ENCODE measurements at regions not wholly inside any gene's neighbourhood (a gene's known extent, or its start where the extent isn't known, plus 50 kb on each side); places are given as distances from the start of the nearest gene placed in this dataset.

DNA sequence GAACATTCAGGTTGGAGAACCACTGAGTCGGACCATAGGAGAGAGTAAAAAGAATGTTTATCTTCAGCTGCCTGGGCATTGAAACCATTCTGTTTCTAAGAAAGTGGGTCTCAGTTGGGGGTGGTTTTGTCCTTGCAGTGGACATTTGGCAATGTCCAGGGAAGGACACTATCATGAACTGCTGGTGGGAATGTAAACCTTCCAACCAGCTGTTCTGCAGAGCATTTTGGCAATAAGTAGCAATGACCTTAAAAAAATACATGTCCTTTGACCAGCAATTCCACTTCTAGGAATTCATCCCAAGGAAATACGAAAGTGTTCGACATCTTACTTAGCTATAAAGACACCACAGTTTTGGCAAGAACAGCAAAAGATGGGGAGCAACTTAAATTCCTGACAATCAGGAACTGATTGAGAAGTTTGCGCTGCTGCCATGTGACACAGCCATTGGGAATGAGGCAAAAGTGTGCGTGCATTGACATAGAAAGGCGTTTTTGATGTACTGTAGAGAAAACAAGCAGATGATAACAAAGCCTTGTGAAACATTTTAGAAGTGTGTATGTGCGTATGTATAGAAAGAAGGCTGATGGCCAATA lies 82.9 kb upstream of the MAP1LC3B2 start:
- Histone ChIP-seq H3K27me3 (ENCODE audit: control insufficient read depth, insufficient read depth, low read length) (no peaks in the 10 kb centered on the region), H3K4me3 (ENCODE audit: low read depth in 2 of 2, low read length in 2 of 2) (no peak overlapping the region), H3K4me1 (ENCODE audit: control insufficient read depth, insufficient read depth, low read length) (no peaks in the 10 kb centered on the region), H3K36me3 (ENCODE audit: control insufficient read depth, insufficient read depth, low read length) (no peaks in the 10 kb centered on the region), H3K27ac (ENCODE audit: low read length) (no peak overlapping the region; the same call in 1 of the 2 replicates), H3K9me3 (ENCODE audit: control insufficient read depth, insufficient read depth, low read depth, low read length) (peaks cover 6% of the 10 kb centered on the region; the same call in 1 of the 2 replicates)
- CTCF ChIA-PET = no interaction called here
- TF ChIP-seq SIN3A (IDR thresholded peaks at IDR 0.05; ENCODE audit: borderline replicate concordance, insufficient read depth, low read depth, low read length) = no peak
- TF ChIP-seq TCF7L2 (IDR thresholded peaks at IDR 0.05; ENCODE audit: low read depth, low read length) = no peak
- no peak for TF ChIP-seq POLR2AphosphoS5 (IDR thresholded peaks at IDR 0.05; ENCODE audit: low read depth, low read length)
- TF ChIP-seq, protein P1, sequence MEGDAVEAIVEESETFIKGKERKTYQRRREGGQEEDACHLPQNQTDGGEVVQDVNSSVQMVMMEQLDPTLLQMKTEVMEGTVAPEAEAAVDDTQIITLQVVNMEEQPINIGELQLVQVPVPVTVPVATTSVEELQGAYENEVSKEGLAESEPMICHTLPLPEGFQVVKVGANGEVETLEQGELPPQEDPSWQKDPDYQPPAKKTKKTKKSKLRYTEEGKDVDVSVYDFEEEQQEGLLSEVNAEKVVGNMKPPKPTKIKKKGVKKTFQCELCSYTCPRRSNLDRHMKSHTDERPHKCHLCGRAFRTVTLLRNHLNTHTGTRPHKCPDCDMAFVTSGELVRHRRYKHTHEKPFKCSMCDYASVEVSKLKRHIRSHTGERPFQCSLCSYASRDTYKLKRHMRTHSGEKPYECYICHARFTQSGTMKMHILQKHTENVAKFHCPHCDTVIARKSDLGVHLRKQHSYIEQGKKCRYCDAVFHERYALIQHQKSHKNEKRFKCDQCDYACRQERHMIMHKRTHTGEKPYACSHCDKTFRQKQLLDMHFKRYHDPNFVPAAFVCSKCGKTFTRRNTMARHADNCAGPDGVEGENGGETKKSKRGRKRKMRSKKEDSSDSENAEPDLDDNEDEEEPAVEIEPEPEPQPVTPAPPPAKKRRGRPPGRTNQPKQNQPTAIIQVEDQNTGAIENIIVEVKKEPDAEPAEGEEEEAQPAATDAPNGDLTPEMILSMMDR (IDR thresholded peaks at IDR 0.05) = no peak
- TF ChIP-seq, protein P2, sequence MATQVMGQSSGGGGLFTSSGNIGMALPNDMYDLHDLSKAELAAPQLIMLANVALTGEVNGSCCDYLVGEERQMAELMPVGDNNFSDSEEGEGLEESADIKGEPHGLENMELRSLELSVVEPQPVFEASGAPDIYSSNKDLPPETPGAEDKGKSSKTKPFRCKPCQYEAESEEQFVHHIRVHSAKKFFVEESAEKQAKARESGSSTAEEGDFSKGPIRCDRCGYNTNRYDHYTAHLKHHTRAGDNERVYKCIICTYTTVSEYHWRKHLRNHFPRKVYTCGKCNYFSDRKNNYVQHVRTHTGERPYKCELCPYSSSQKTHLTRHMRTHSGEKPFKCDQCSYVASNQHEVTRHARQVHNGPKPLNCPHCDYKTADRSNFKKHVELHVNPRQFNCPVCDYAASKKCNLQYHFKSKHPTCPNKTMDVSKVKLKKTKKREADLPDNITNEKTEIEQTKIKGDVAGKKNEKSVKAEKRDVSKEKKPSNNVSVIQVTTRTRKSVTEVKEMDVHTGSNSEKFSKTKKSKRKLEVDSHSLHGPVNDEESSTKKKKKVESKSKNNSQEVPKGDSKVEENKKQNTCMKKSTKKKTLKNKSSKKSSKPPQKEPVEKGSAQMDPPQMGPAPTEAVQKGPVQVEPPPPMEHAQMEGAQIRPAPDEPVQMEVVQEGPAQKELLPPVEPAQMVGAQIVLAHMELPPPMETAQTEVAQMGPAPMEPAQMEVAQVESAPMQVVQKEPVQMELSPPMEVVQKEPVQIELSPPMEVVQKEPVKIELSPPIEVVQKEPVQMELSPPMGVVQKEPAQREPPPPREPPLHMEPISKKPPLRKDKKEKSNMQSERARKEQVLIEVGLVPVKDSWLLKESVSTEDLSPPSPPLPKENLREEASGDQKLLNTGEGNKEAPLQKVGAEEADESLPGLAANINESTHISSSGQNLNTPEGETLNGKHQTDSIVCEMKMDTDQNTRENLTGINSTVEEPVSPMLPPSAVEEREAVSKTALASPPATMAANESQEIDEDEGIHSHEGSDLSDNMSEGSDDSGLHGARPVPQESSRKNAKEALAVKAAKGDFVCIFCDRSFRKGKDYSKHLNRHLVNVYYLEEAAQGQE (IDR thresholded peaks at IDR 0.05; ENCODE audit: insufficient read depth in 1 of 2, low read depth in 2 of 2, low read length in 1 of 2) = no peak
- intact Hi-C loops (cut with micrococcal nuclease; ENCODE audit: unreplicated experiment) = no loop called here
- DNase-seq (ENCODE audit: low read depth, low spot score) (no peak), ATAC-seq (no peak)
- POLR2A ChIA-PET = no interaction called here
- BruUV-seq (replicated peaks) = no TSS peak
- in situ Hi-C loops (cut with HindIII; ENCODE audit: low pct_unique_long_range_greater_than_20kb, low sequenced_read_pairs) = no loop called here

DNA sequence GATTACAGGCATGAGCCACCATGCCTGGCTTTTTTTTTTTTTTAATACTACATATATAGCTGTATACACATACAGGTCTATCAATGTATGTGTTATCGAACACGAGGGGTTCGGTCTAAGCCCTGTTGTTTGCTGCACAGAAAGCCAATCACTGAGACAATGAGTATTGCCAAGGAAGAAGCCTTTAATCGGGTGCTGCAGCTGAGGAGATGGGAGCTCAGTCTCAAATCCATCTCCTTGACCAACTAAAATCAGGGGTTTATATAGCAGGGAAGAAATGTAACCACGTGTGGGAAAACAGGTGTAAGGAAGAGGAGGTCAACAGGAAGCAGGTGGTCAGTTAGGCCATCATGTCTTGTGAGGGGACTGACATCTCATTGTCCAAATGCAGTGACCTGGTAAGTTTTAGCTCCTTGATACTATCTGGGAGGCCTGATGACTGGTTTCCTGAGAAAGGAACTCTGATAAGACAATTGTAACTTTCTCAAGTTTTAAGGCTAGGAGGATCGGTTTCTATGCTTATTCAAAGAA lies 80.9 kb upstream of the MAP1LC3B2 start:
- no peaks in the 10 kb centered on the region for H3K27me3 ChIP-seq (ENCODE audit: control insufficient read depth, insufficient read depth, low read length)
- POLR2A ChIA-PET = no interaction called here
- H3K27ac ChIP-seq (ENCODE audit: low read length) = no peak overlapping the region
- H3K36me3 ChIP-seq (ENCODE audit: control insufficient read depth, insufficient read depth, low read length) = no peaks in the 10 kb centered on the region
- in situ Hi-C loops (cut with HindIII; ENCODE audit: low pct_unique_long_range_greater_than_20kb, low sequenced_read_pairs) = no loop called here
- DNase-seq (ENCODE audit: low read depth, low spot score) (no peak), ATAC-seq (no peak)
- TF ChIP-seq SIN3A (IDR thresholded peaks at IDR 0.05; ENCODE audit: borderline replicate concordance, insufficient read depth, low read depth, low read length) (no peak), TCF7L2 (IDR thresholded peaks at IDR 0.05; ENCODE audit: low read depth, low read length) (no peak), POLR2AphosphoS5 (IDR thresholded peaks at IDR 0.05; ENCODE audit: low read depth, low read length) (no peak)
- TF ChIP-seq, protein P1 (IDR thresholded peaks at IDR 0.05) = no peak
- TF ChIP-seq, protein P2 (IDR thresholded peaks at IDR 0.05; ENCODE audit: insufficient read depth in 1 of 2, low read depth in 2 of 2, low read length in 1 of 2) = no peak
- H3K4me3 ChIP-seq (ENCODE audit: low read depth in 2 of 2, low read length in 2 of 2) = no peak overlapping the region
- peaks cover under 1% of the 10 kb centered on the region; the same call in 1 of the 2 replicates for H3K4me1 ChIP-seq (ENCODE audit: control insufficient read depth, insufficient read depth, low read length)
- BruUV-seq (replicated peaks) = no TSS peak
- CTCF ChIA-PET = no interaction called here
- intact Hi-C loops (cut with micrococcal nuclease; ENCODE audit: unreplicated experiment) = no loop called here
- H3K9me3 ChIP-seq (ENCODE audit: control insufficient read depth, insufficient read depth, low read depth, low read length) = peaks cover 6% of the 10 kb centered on the region; the same call in 1 of the 2 replicates

Data from Panc1 (cell line).